ENCODE measurements at regions not wholly inside any gene's neighbourhood (a gene's known extent, or its start where the extent isn't known, plus 50 kb on each side); places are given as distances from the start of the nearest gene placed in this dataset.

GRCh38 chr6:43965628-43966373 is 161.5 kb downstream of the MRPL14 start:
- no peak for DNase-seq

- no peak for DNase-seq
Measured at GRCh38 chr6:43964659-43965570, 162.3 kb downstream of the MRPL14 start.

- DNase-seq, result no peak
Measured at GRCh38 chr6:43963877-43964658, 163.2 kb downstream of the MRPL14 start.

- DNase-seq, result no peak
Measured at GRCh38 chr6:43963203-43963602, 164.0 kb downstream of the MRPL14 start.

GRCh38 chr6:43962458-43962857 is 164.8 kb downstream of the MRPL14 start:
- DNase-seq, result no peak

GRCh38 chr6:43957273-43957672 is 170.0 kb downstream of the MRPL14 start:
- DNase-seq, result no peak

- no peak for DNase-seq
Measured at GRCh38 chr6:43956478-43956877, 170.8 kb downstream of the MRPL14 start.

GRCh38 chr6:43954311-43955131 is 172.7 kb downstream of the MRPL14 start:
- peak; percentile 19 for DNase-seq

GRCh38 chr6:43953794-43954310 is 173.4 kb downstream of the MRPL14 start:
- DNase-seq, result peak; percentile 47

GRCh38 chr6:43953256-43953655 is 174.0 kb downstream of the MRPL14 start:
- DNase-seq, result no peak

GRCh38 chr6:43952746-43953145 is 174.5 kb downstream of the MRPL14 start:
- DNase-seq, result no peak

GRCh38 chr6:43951756-43952675 is 175.2 kb downstream of the MRPL14 start:
- peak; percentile 74 for DNase-seq

- DNase-seq, result peak; percentile 81
Measured at GRCh38 chr6:43951063-43951755, 176.0 kb downstream of the MRPL14 start.

GRCh38 chr6:43950731-43951062 is 176.6 kb downstream of the MRPL14 start:
- no peak for DNase-seq

GRCh38 chr6:43950051-43950605 is 177.1 kb downstream of the MRPL14 start:
- no peak for DNase-seq

- DNase-seq, result no peak
Measured at GRCh38 chr6:43949551-43949991, 177.7 kb downstream of the MRPL14 start.

GRCh38 chr6:43948527-43949485 is 178.4 kb downstream of the MRPL14 start:
- no peak for DNase-seq

- no peak for DNase-seq
Measured at GRCh38 chr6:43947860-43948259, 177.8 kb downstream of the VEGFA start.
